GM21576 (cell line): ENCODE measurements at regions not wholly inside any gene's neighbourhood (a gene's known extent, or its start where the extent isn't known, plus 50 kb on each side); places are given as distances from the start of the nearest gene placed in this dataset.
"Not testable (repeated sequence)": the region's sequence is repeated elsewhere in the genome, so short reads cannot be mapped to it uniquely, and the experiment has no call there.

Experiments used
- ATAC-seq: cut with Tn5 transposase; IDR thresholded peaks from one replicate; pipeline ENCODE4 v1.9.1; 2021; ENCODE audit warnings: mild to moderate bottlenecking, moderate library complexity; ENCODE audit not compliant: unreplicated experiment

DNA sequence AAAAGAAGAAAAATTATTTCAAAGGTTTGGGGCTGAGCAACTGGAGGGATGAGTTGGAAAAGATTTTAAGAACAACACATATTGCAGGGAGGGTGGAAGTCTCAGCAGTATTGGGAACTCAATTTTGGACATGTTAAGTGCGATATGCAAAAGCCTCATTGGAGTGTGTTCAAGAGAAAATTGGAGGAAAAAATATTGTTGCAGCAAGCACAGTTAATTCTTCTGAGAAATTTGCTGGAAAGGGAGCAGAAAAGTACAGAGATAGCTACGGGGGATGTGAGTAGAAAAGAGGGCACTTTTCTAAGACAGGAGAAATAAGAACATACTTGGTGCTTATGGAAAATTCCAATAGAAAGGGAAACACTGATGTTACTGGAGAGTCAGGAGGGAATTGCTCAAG is 59.8 kb upstream of the MAGI2 start:
- no peak for ATAC-seq

DNA sequence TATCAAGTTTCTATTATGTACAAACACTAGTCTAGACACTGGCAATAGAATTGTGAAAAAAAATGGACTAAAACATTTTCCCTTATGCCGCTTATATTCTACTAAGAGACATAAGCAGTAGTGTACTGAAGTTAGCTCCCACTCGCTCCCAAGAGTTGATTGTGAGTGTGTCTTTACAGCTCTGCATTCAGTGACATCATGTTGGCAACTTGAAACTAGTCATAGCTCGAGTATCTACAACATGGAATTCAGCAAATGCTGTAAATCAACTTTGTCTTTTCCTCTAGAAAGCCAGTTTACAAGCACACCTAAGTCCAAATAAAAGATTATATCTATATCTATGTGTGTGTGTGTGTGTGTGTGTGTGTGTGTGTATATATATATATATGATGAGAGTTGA is 58.8 kb upstream of the MAGI2 start:
- ATAC-seq, result no peak

DNA sequence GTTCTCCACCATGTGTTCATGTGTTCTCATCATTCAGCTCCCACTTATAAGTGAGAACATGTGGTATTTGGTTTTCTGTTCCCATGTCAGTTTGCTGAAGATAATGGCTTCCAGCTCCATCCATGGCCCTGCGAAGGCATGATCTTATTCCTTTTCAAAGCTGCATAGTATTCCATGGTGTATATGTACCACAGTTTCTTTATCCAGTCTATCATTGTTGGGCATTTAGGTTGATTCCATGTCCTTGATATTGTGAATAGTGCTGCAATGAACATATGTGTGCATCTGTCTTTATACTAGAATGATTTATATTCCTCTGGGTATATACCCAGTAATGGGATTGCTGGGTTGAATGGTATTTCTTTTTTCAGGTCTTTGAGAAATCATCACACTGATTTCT is 57.6 kb upstream of the MAGI2 start:
- ATAC-seq, result not testable (repeated sequence)

DNA sequence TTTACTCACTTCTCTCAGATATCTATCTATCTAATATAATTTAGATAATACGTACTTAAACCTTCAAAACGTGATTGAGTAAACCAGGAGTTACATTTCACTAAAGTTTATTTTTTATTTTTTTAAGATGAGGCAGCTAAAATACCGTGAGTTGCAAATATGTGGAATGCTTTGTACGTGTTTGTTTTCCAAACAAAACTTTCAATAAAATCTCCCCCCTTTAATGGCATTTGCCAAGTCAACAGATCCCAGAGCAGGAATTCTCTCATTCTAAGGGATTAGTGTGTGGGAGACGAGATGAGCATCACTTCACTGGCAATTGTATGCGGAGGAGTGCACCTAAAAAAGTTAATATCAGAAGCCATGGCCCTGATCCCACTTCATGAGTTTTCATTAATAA is 53.7 kb upstream of the MAGI2 start:
- ATAC-seq, result no peak

DNA sequence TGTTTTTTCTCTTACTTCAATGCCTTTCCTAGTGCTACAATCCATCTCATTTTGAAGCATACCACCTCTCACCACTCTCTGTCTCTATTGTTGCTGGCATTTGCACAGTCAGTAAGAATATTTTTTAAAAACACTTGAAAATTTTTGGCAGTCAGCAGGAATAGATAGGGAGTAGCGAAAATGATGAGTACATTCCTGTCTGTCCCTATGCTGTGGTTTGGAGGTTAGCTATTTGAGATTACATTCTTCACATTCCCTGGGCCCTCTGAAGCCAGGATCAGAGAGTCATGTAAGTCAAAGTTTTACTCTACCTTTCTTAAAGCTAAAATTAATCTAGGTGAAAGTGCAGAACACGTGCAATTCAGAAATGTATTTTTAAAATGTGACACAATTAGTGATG is 53.0 kb upstream of the MAGI2 start:
- no peak for ATAC-seq

DNA sequence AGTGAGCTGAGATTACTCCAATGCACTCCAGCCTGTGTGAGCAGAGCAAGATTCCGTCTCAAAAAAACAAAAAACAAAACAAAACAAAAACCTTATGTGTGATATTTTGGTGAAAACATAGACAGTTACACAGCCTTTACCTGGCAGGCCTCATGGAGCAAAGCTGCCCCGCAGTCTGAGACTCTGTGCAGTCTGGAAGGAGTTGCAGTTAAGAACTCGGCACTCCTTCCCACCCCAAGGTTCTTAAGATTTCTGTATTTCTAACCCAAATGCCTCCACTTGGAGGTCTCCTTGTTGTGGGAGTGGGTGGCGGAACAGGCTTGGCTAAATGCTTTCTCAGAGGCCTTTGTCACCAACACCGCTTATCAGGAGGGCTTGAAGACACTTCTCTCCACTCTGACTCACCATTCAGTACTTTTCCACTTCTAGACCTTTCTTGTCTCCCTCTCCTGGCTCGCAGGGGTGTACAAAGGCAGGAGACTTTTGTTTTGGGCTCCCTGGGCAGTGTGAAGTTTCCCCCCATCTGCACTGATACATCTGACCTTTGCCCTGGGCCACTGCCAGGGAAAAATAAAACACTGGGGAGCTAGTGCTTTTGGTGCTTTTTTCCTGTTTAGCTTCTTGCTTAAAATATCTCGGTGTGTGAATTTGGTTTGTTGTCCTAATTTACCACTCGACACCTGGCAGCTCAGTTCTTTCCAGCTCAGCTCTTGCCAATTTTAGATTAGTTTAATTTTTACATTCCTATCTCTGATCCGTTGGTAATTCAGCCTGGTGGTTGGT is 51.3 kb upstream of the MAGI2 start:
- no peak for ATAC-seq
